HCT116 (cell line): ENCODE measurements at regions not wholly inside any gene's neighbourhood (a gene's known extent, or its start where the extent isn't known, plus 50 kb on each side); places are given as distances from the start of the nearest gene placed in this dataset.

ENCODE experiments used
- ATAC-seq: fragments of 200-7000 bp; cut with Tn5 transposase; 2 replicates; pipeline ENCODE4 v1.9.1; 2020; ENCODE audit warnings: mild to moderate bottlenecking, moderate library complexity
- BruUV-seq: library from RNA; stranded (reverse); fragments of 400-500 nt; replicated peaks from 2 replicates; lab custom pipeline; 2021; lab: Mats Ljungman, UMichigan
- CTCF ChIA-PET: fragments of 300-600 bp; sonication (Branson Sonifier 250); formaldehyde crosslinking; loops from one replicate; lab custom pipeline; 2021; ENCODE audit warnings: antibody characterized with exemption; lab: Charles Lee
- POLR2A ChIA-PET: fragments of 300-600, 350-600 bp; sonication (Branson Sonifier 250); formaldehyde crosslinking; loops from one replicate; lab custom pipeline; 2021; ENCODE audit warnings: antibody characterized with exemption; lab: Charles Lee
- RAD21 ChIA-PET, 2 experiments: fragments of 300-600 bp; sonication (Branson Sonifier 250); formaldehyde crosslinking; loops; one replicate each; lab custom pipeline; 2023; ENCODE audit warnings: low total read pairs in 2 of 2; ENCODE audit not compliant: uncharacterized antibody in 2 of 2, unreplicated experiment in 2 of 2, low non-redundant PET in 1 of 2; lab: Charles Lee
- DNase-seq: peaks from one replicate; pipeline ENCODE4 v3.0.0-alpha.2; 2010; ENCODE audit warnings: low read depth, low spot score
- H2AFZ ChIP-seq: fragments of 200-600 bp; shearing (Covaris generic), sonication (generic); 2 replicates; pipeline ENCODE4 v1.6.1; 2017; ENCODE audit warnings: low read depth, mixed run types, mixed read lengths, antibody characterized with exemption, low read length; ENCODE audit not compliant: poor library complexity, severe bottlenecking
- H3K27ac ChIP-seq: 2 replicates; pipeline ENCODE4 v1.5.1; 2012; ENCODE audit warnings: low read depth, low read length
- H3K27me3 ChIP-seq: fragments of 200-600 bp; sonication (generic); 2 replicates; pipeline ENCODE4 v1.6.1; 2016; ENCODE audit warnings: mixed run types, low read length, mixed read lengths; ENCODE audit not compliant: insufficient read depth
- H3K36me3 ChIP-seq, 2 experiments: fragments of 200-500 bp in 1 of 2; fragments of 200-600 bp in 1 of 2; sonication (Bioruptor generic) in 1 of 2; sonication (generic) in 1 of 2; 2 replicates each; pipeline versions ENCODE4 v1.5.1 to v1.6.1; 2014 to 2016; ENCODE audit warnings: low read length in 2 of 2, inconsistent platforms in 1 of 2, mixed read lengths in 1 of 2, mixed run types in 1 of 2; ENCODE audit not compliant: insufficient read depth in 2 of 2, control insufficient read depth in 1 of 2
- H3K4me1 ChIP-seq, 2 experiments: fragments of 200-600 bp in 1 of 2; sonication (generic) in 1 of 2; 2 replicates each; pipeline versions ENCODE4 v1.5.1 to v1.6.1; 2012 to 2017; ENCODE audit warnings: low read length in 2 of 2, inconsistent platforms in 1 of 2, mild to moderate bottlenecking in 1 of 2, mixed read lengths in 1 of 2, mixed run types in 1 of 2, moderate library complexity in 1 of 2; ENCODE audit not compliant: insufficient read depth in 2 of 2, control insufficient read depth in 1 of 2
- H3K4me2 ChIP-seq: fragments of 200-600 bp; sonication (generic); 2 replicates; pipeline ENCODE4 v1.6.1; 2017; ENCODE audit warnings: mixed run types, low read length, mixed read lengths
- H3K4me3 ChIP-seq, 2 experiments: fragments of 200-600 bp in 1 of 2; sonication (generic) in 1 of 2; replicated peaks in 1 of 2; 2 replicates each; pipeline ENCODE4 v1.5.1; 2011 to 2016; ENCODE audit warnings: low read length in 2 of 2, control low read depth in 1 of 2, low read depth in 1 of 2, mild to moderate bottlenecking in 1 of 2, mixed read lengths in 1 of 2, mixed run types in 1 of 2
- H3K79me2 ChIP-seq: fragments of 200-600 bp; sonication (generic); 2 replicates; pipeline ENCODE4 v1.6.1; 2017; ENCODE audit warnings: mild to moderate bottlenecking, mixed run types, low read length, moderate library complexity, mixed read lengths; ENCODE audit not compliant: insufficient read depth
- H3K9ac ChIP-seq: fragments of 200-600 bp; sonication (generic); 2 replicates; pipeline ENCODE4 v1.6.1; 2016; ENCODE audit warnings: low read length, mixed read lengths
- H3K9me2 ChIP-seq: fragments of 200-600 bp; sonication (generic), shearing (Covaris generic); 2 replicates; pipeline ENCODE4 v1.6.1; 2017; ENCODE audit warnings: mixed run types, mild to moderate bottlenecking, moderate library complexity; ENCODE audit not compliant: insufficient read depth
- H3K9me3 ChIP-seq, 2 experiments: fragments of 200-500 bp in 1 of 2; fragments of 200-600 bp in 1 of 2; sonication (Bioruptor generic) in 1 of 2; sonication (generic) in 1 of 2; 2 replicates each; pipeline ENCODE4 v1.6.1; 2014 to 2017; ENCODE audit warnings: low read length in 2 of 2, mixed read lengths in 2 of 2, inconsistent platforms in 1 of 2, low read depth in 1 of 2, mild to moderate bottlenecking in 1 of 2, mixed run types in 1 of 2, moderate library complexity in 1 of 2; ENCODE audit not compliant: control insufficient read depth in 1 of 2, insufficient read depth in 1 of 2
- H4K20me1 ChIP-seq: fragments of 200-600 bp; sonication (generic), shearing (Covaris generic); 2 replicates; pipeline ENCODE4 v1.6.1; 2017; ENCODE audit warnings: mixed run types, mild to moderate bottlenecking, moderate library complexity; ENCODE audit not compliant: insufficient read depth
- CBX3 ChIP-seq: IDR thresholded peaks from 2 replicates; pipeline ENCODE4 v1.6.1; 2012; ENCODE audit warnings: low read depth
- CEBPB ChIP-seq: IDR thresholded peaks from 2 replicates; pipeline ENCODE4 v1.6.1; 2012; ENCODE audit warnings: low read depth
- CTCF ChIP-seq, 3 experiments: fragments of 200-600 bp in 1 of 3; sonication (generic) in 1 of 3; IDR thresholded peaks in 2 of 3; conservative IDR thresholded peaks in 1 of 3; 2 replicates each; pipeline ENCODE4 v1.5.1; 2012 to 2017; ENCODE audit warnings: low read depth in 2 of 3, low read length in 2 of 3, antibody characterized with exemption in 1 of 3, borderline replicate concordance in 1 of 3, control low read depth in 1 of 3, mild to moderate bottlenecking in 1 of 3, mixed read lengths in 1 of 3, mixed run types in 1 of 3, moderate library complexity in 1 of 3; ENCODE audit not compliant: insufficient read depth in 1 of 3
- EGR1 ChIP-seq: IDR thresholded peaks from 2 replicates; pipeline ENCODE4 v1.6.1; 2012; ENCODE audit warnings: low read depth
- ELF1 ChIP-seq: IDR thresholded peaks from 2 replicates; pipeline ENCODE4 v1.6.1; 2012; ENCODE audit warnings: low read depth, borderline replicate concordance
- JUND ChIP-seq: IDR thresholded peaks from 2 replicates; pipeline ENCODE4 v1.6.1; 2012
- POLR2AphosphoS5 ChIP-seq: IDR thresholded peaks from 2 replicates; pipeline ENCODE4 v1.6.1; 2011; ENCODE audit warnings: mild to moderate bottlenecking, low read depth, low read length, moderate library complexity
- RAD21 ChIP-seq: IDR thresholded peaks from 2 replicates; pipeline ENCODE4 v1.6.1; 2012; ENCODE audit warnings: low read depth, mild to moderate bottlenecking
- REST ChIP-seq: IDR thresholded peaks from 2 replicates; pipeline ENCODE4 v1.6.1; 2012; ENCODE audit warnings: low read depth
- SP1 ChIP-seq: IDR thresholded peaks from 2 replicates; pipeline ENCODE4 v1.6.1; 2012; ENCODE audit warnings: low read depth
- SRF ChIP-seq: IDR thresholded peaks from 2 replicates; pipeline ENCODE4 v1.6.1; 2012; ENCODE audit warnings: low read depth
- YY1 ChIP-seq: IDR thresholded peaks from 2 replicates; pipeline ENCODE4 v1.6.1; 2011; ENCODE audit warnings: low read length, low read depth, moderate library complexity, mild to moderate bottlenecking; ENCODE audit not compliant: insufficient replicate concordance; ENCODE audit errors: extremely low read depth
- ZFX ChIP-seq: fragments of 450-650 bp; IDR thresholded peaks from 2 replicates; pipeline ENCODE4 v1.6.1; 2017
- ZNF274 ChIP-seq: fragments of 200-500 bp; sonication (Bioruptor generic); IDR thresholded peaks from 2 replicates; pipeline ENCODE4 v1.6.1; 2014; ENCODE audit warnings: mild to moderate bottlenecking, low read depth, low read length, inconsistent platforms
- intact Hi-C: fragments of 100-400 bp; cut with micrococcal nuclease; formaldehyde crosslinking; loops from 2 replicates; pipeline ENCODE4 v1.10.0; 2022
- TF ChIP-seq, protein P1 (sequence below): IDR thresholded peaks from 2 replicates; pipeline ENCODE4 v1.6.1; 2012
- TF ChIP-seq, protein P2 (sequence below): IDR thresholded peaks from 2 replicates; pipeline ENCODE4 v1.6.1; 2011; ENCODE audit warnings: mild to moderate bottlenecking, low read length, moderate library complexity; ENCODE audit not compliant: insufficient replicate concordance; ENCODE audit errors: extremely low read depth

GRCh38 chr6:74780831-74781230 is 425.0 kb downstream of the COL12A1 start:
- BruUV-seq, result no TSS peak
- ChIA-PET CTCF (no interaction called here), POLR2A (no interaction called here)

More at GRCh38 chr6:74780831-74781230, 425.0 kb downstream of the COL12A1 start:
- Histone ChIP-seq H3K27me3 (no peaks in the 10 kb centered on the region), H2AFZ (no peak overlapping the region), H3K27ac (no peak overlapping the region), H3K79me2 (no peaks in the 10 kb centered on the region)
- DNase-seq, result no peak
- RAD21 ChIA-PET, result no interaction called here
- intact Hi-C loops, result no loop called here
- no peak for TF ChIP-seq ZFX
- TF ChIP-seq SRF, result no peak
- TF ChIP-seq CBX3, result no peak
- no peak for TF ChIP-seq YY1
- TF ChIP-seq CTCF (IDR thresholded peaks at IDR 0.05 in 2 of 3, conservative IDR thresholded peaks at IDR 0.05 in 1 of 3; ENCODE audit: borderline replicate concordance in 1 of 3, insufficient read depth in 1 of 3, low read depth in 2 of 3, low read length in 2 of 3), result no peak
- TF ChIP-seq CEBPB, result no peak
- TF ChIP-seq JUND, result no peak
- TF ChIP-seq, protein P1, sequence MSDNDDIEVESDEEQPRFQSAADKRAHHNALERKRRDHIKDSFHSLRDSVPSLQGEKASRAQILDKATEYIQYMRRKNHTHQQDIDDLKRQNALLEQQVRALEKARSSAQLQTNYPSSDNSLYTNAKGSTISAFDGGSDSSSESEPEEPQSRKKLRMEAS, result no peak
- TF ChIP-seq REST, result no peak
- TF ChIP-seq ZNF274, result no peak
- no peak for TF ChIP-seq ELF1
- TF ChIP-seq, protein P2, sequence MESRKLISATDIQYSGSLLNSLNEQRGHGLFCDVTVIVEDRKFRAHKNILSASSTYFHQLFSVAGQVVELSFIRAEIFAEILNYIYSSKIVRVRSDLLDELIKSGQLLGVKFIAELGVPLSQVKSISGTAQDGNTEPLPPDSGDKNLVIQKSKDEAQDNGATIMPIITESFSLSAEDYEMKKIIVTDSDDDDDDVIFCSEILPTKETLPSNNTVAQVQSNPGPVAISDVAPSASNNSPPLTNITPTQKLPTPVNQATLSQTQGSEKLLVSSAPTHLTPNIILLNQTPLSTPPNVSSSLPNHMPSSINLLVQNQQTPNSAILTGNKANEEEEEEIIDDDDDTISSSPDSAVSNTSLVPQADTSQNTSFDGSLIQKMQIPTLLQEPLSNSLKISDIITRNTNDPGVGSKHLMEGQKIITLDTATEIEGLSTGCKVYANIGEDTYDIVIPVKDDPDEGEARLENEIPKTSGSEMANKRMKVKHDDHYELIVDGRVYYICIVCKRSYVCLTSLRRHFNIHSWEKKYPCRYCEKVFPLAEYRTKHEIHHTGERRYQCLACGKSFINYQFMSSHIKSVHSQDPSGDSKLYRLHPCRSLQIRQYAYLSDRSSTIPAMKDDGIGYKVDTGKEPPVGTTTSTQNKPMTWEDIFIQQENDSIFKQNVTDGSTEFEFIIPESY, result no peak
- no peak for TF ChIP-seq EGR1
- no peak for TF ChIP-seq SP1
- no peak for TF ChIP-seq POLR2AphosphoS5
- no peak for TF ChIP-seq RAD21
- TF ChIP-seq, all 23 proteins: peak for 0
- no peaks in the 10 kb centered on the region for H3K9me3 ChIP-seq
- no peak overlapping the region for H3K4me2 ChIP-seq
- H4K20me1 ChIP-seq, result no peaks in the 10 kb centered on the region; the same call in 1 of the 2 replicates
- H3K9me2 ChIP-seq, result no peaks in the 10 kb centered on the region
- H3K4me3 ChIP-seq, result no peak overlapping the region
- H3K9ac ChIP-seq, result no peak overlapping the region
- ATAC-seq, result no peak
- peaks cover 3 to 5% of the 10 kb centered on the region in 2 experiments; a peak in 3 of 4 replicates for H3K4me1 ChIP-seq
- H3K36me3 ChIP-seq, result no peaks in the 10 kb centered on the region
